ENCODE measurements at regions not wholly inside any gene's neighbourhood (a gene's known extent, or its start where the extent isn't known, plus 50 kb on each side); places are given as distances from the start of the nearest gene placed in this dataset.

DNA sequence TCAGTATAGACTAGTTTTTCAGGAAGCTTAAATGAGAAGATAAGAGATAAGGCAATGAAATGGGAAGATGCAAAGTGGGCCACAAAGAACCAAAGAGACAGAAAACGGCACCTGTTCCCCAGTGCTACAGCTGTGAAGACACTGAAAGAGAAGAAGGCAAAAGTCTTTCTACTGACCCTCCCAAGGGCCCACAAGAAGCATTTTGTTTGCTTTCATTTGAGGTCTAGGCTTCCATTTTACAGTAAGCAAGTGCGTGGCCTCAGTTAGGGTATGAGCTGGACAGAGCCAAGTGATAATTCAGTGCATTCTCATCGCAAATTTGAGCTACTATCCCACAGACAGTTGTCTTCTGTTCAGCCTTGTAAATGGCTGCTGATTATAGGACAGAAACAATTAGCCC lies 53.4 kb upstream of the STK17B start:
- no peak for DNase-seq

DNA sequence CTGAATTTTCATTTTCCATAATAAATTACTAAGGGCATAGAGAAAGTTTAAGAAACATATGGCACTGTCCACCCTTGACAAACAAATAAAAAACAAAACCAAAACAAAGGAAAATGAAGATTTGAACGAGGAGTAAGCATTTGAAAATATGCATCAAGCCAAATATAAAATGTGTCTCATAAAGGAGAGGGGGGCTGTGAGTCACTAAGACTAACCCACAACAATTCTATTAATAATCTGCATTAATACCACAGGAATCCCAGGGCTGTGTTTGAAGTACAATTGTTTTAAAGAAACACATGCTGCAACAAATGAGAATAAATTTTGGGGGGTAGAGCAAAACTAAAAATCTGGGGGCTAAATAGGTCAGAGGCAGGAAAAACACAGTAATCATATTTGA lies 53.8 kb upstream of the STK17B start:
- DNase-seq, result no peak

DNA sequence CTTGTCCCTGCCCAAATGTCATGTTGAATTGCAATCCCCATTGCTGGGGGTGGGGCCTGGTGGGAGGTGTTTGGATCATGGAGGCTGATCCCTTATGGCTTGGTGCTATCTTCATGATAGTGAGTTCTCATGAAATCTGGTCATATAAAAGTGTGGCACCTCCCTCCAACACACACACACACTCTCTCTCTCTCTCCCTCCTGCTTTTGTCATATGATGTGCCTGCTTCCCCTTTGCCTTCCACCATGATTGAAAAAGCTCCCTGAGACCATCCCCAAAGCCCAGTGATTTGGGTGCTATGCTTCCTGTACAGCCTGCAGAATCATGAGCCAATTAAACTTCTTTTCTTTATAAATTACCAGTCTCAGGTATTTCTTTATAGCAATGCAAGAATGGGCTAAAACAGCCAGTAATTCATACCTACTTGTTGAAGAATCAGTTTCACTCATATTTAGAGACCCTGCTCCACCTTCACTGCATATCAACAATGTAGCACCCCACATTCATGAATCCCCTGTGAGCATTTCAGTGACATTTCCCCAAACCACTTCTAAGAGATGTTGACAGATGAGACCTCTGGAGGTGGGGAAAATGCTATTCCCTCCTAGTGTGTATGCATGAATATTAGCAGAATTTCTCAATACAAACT lies 54.8 kb upstream of the STK17B start:
- no peak for DNase-seq

DNA sequence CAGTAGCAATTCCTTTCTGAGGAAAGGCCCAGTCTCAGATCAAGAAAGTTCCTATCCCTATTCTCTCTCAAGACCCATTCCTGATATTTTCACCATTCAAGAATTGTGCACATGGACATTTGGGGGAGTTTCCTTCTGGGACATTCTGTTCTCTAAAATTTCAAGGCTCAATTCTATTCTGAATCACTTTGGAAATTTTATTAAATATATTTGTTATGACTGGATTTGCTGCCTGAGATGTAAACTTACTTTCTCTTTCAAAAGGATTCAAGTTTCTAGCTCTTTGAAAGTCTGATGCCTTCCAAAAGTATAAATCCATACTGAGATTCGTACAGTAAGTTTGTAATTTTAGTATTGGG lies 55.3 kb upstream of the STK17B start:
- no peak for DNase-seq

DNA sequence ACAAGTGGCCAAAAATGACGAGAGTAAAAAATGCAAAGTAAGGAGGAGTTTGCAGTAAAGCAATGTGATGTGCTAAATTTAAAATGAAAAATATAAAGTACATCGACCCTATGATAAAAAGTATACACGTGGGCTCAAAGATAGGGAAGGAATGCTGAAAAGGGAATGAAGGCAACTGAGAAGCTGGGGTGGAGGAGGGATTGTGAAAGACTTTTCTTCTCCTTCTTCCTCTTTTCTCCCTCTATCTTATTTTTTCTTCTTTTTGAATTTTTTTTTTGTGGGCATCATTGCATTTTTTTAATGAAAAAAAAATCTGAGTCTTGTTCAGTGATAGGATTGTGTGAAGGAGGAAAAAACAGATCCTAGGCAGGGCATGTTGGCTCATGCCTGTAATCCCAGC lies 57.6 kb upstream of the STK17B start:
- DNase-seq, result no peak

DNA sequence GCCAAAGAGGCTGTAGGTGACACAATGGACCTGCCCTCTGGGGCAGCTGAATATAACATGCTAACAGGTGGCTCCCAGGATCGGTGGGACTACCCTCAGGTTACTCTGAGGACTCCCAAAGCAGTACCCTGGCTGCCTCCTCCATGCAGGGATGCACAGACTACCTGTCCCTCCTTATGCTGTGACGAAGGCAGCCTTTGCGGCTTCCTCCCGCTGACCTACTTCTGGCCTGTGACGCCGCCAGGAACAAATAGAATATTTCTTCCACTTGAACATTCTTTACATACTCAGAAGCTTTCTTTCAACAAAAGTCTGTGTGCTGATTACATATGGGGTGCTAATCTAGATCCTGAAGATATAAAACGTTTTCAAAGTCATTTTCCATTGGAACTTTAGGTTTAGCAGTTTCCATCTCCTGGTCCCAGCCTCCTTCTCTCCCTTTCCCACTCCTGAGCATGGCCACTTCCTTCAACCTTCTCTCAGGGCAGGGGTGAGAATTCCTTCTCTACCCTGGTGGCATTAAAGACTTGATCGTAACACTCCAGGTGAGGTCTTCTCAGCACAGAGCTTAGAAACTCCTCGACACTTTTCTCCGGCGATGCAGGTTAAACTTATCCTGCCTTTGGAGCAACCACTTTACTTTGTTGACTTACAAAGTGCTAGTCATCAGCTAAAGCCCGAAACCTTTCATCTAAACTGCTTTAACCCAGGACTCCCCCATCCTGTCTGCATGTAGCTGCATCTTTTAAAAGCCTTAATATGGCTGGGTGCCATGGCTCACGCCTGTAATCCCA lies 58.9 kb upstream of the STK17B start:
- DNase-seq, result no peak

DNA sequence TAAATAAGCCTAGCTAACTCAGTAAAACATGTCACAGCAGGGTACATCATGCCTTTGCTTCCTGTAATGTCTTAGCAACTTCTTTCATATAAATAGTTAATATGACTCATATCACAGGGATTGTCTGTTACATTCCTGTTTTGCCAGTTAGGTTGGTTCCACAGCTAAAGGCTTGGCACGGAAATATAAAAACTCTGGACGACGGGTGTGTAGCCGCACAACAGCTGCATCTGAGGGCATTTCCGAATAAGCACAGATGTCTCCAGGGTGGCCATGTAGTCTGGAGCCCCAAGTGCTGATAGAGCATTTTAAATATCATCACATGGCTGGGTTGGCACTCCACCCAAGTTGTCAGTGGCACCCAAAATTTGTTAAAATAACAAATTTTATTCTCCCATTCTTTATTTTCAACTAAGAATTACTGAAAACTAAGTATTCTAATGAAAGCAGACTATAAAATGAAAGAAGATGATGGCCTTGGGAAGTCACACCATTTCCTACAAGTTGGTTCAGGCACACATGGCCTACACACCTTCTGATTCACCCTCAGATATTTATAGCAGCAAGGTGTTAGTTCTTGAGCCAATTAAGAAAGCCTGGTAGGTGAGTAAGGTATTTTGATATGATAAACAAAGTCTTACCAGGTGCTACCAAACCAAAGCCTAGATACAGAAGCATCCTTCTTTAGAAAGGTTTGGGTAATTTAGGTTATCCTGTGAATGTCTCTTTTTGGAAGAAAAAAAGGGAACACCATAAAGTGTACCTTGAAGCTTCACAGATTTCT lies 61.8 kb upstream of the STK17B start:
- DNase-seq, result no peak

DNA sequence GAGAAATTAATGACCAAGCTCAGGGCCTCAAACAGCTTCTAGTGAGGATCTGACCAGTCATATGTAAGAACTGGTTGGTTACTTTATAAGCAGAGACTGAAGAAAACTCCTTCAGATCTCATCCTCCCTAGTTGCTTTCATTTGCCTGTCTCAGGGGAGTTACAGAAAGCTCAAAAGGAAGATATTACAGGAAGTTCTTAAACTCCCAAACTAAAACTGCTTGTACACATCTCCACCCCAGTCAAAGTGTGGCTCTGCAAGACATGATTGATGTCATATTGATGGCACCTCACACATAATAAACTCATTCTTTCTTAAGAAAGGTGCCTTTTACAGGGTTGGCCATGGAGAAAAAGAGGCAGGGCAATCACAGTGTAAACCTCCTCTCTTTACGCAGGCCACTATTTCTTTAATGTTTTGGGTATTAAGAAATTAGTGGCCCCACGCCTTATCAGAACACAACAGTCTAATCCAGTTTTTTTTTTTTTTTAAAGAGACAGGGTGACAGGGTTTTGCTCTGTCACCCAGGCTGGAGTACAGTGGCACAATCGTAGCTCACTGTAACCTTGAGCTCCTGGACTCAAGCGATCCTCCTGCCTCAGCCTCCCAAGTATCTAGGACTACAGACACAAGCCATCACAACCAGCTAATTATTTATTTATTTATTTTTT lies 62.6 kb upstream of the STK17B start:
- DNase-seq, result no peak

DNA sequence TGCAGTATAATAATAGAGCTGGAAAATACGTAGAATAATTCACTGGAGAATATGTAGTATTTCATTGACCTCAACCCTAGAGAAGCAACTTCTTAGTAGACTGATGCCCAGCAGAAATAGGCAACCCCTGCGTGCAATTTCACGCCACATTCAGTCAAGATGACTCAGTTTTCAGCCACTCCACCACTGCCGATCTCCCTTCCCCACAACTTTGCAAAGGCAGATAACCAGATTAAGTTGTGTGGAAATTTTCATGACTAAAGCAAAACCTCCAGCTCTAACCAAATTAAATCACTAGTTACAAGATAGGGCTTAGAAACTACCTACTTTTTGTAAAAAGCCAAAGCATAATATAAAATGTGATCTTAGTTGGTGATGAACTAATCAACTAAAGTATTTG lies 63.3 kb upstream of the STK17B start:
- no peak for DNase-seq

DNA sequence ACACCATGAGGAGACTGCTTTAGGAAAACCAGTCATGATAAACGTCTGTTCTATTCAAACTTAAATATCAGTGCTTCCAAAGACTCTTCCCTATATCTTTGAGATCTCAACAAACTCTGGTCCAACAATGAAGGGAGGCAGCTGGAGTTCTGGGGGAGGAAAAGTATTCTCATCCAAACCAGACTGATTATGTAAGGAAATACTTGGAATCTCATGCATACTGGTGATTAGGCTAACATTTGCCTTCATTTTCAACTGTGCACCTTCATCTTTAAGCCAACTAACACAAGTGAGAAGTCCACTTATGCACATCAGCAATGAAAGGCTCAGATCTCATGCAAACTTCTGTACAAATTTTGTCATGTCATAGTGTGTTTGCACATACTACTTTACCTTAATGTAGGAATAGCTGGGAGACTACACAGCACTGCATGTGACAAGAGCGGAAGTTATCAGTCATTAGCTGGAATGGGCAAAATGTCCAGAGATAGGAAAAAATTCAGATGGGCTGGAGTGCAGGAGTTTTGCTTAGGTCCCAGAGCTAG lies 67.5 kb upstream of the STK17B start:
- no peak for DNase-seq

DNA sequence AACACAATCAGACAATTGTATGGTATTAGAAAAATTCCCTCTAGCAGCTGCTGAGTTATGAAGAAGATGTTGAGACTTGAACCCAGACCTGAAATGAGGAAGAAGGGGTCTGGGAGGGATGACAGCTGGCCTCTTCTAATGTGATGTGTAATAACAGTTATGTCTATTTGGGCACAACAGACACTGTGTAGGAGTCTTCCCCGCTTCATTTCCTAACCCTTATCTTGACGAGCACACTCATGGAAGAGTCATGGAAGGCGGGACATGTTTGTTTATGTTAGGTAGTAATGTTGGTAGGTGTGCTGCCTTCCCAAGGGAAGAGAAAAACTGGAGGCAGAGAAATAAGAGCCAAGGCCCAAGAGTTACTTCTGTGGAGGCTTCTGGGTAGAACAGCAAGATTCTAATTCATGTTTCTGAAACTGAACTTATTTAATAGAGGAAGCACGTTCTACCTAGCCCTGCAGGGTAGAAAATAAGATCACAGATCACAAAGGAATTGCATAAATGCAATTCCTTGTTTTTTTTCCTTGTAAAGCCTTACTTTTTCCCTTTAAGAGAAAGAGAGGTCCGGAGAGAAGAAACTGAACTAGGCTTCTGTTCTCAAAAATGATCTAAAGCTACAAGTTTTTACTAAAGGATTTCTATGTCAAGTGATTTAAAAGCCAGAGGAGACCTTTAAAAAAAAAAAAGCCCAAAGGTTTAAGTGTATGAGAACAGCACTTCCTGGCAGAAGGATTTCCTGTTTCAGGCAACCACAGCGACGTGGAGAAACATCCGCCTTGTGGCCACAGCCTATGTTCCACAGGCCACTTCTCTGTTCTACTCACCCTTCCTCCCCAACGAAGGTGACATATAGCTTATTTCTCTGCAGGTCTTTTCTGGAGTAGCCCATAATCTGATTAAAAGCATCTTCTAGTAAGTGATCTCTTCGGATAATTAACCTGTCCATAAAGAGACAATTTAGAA lies 68.5 kb upstream of the STK17B start:
- DNase-seq, result no peak

DNA sequence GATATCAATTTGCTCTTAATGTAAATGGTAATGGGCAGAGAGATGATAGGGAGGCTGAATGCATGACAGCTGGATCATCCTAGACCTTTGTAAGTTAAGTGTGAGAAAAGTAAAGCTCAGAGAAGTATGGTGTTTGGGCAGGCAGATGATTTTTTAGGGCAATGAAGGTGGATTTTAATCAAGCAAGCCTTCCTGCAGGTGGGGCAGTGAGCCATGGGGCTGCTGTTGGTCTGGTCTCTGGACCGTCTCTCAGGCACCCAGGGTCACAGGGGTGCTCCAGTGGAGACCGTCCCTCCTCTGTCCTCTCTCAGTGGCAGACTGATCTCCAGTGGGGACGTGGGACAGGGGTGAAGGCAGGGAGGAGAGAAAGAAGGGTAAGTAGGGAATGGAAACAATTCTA lies 69.8 kb upstream of the STK17B start:
- DNase-seq, result no peak

DNA sequence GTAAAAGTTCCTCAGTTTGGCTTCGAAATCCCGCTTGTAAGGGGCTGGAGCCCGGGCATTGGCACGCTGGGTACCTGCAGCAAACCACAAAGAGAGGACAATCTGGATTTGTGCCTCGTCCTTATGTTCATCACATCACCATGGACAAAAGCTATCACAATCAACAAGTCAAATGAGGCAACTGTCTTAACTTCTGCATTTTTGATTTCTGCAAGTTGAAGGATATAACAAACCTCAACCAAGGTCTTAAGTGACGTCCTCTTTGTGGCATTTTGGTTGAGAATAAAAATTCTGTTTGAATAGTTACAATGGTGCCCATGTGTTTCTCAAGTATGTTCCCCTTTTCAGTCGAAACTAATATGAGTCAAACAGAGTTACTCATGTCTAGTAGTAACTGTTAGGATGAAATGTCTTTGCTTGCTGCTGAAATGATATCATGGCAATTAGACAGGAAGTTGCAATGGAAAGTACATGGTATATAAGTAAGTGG lies 70.8 kb upstream of the STK17B start:
- no peak for DNase-seq

DNA sequence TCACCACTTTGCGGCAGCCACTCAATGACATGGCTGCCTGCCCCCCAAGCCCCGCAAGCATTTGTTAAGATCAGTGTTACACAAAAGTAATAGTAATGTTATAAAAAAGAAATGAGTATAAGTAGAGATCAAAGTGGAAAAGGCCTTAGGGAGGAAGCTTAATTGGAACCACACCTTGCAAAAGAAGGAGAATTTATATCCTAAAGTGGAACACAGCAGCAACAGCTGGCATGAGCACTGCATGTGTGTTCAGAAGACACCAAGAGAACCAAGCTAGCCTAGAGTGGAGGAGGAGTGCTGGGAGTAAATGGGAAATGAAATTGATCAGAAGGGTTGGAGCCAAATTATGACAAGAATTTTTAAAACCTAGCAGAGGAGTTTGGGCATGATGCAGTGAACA lies 73.1 kb upstream of the STK17B start:
- no peak for DNase-seq

DNA sequence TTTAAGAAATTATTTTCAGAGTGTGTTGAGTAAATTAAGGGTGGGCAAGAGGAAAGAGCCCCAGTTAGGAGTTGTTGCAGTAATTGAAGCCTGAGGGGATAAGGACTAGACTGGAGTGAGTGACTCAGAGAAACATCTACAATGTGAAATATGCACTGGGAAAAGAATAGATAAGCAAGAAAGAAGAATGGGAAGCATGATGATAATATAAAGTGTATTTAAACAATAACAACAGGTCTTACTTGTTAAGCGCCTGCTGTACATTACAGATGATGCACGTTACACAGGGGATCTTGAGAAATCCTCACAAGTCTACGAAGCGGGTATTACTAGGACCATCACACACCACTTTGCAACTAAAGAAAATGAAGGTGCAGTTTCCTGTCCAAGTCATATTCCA lies 73.6 kb upstream of the STK17B start:
- no peak for DNase-seq

DNA sequence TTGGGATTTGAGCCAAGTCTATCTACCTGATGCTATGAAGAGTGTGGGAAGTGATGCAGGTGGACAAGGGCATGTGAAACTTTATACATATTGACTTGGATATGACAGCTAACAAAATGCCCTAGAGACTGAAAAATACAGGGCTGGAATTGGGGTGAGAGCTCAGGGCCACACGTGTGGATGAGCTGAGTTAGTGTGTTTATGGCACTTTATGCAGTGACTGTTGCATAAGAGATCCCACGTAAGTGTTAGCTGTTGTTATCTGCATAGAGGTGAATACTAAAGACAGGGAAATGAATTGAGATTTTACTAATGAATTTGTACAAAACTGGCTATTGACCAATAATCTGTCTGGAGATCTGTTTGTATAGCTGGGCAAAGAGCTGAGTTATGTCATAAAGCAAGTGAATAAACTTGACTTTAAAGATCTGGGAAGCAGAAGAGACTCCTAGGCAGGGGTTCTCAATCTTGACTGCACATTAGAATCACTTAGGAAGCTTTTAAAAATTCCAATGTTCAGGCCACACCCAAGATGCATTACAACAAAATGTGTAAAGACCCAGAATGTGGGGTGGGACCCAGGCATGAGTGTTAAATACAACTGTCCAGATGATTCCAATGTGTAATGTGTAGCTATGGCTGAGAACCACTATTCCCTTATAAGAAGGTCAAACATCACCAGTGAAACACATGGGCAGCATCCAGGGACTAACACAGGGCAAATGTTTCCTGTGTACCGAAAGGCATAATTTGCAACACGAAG lies 74.2 kb upstream of the STK17B start:
- DNase-seq, result no peak

DNA sequence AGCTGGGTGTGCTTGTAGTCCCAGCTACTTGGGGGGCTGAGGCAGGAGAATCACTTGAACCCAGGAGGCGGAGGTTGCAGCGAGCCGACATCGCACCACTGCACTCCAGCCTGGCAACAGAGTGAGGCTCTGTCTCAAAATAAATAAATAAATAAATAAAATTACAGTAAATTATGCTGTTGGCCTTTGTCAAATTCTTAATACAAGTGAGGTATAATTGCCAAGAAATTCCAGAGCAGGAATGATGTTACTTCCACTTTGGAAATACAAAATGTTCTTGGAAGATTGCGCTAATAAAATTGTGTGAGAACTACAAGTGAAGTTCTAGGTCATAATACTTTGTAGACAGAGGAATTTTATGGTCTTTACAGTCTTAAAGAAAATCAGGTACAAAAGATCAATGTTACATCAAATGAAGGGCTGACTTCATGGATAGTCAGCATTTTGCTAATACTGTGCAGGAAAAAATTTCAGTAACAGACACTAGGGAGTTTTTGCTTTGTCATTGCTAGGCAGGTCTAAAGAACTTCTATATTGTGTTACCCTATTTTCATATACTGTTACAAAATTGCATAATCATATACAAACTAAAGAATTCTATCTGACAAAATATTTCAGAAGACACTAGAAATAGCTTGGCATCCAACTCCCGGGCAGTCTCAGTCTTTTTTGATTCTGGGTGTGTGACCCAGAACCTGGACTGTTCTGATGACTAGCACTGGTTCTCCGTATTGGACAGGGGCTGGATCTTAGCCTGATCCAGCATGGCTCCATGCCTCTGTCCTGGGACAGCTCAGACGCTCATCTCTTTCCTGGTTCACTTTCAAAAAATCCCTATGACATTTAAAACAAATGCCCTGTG lies 76.0 kb upstream of the STK17B start:
- no peak for DNase-seq

DNA sequence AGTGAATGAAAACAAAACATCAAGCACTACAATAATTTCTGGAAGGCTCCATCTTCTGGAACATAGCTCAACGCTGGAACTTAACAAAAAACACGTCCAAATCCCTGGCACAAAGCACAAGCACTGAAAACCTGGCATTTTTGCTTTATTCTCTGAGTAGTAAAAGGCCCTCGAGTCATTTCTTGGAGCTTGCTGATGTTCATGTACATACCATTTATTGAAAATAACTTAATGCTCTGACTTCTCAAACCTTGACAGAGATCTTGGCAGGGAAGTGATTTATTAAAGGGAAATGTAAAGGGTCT lies 76.5 kb upstream of the STK17B start:
- DNase-seq, result no peak

DNA sequence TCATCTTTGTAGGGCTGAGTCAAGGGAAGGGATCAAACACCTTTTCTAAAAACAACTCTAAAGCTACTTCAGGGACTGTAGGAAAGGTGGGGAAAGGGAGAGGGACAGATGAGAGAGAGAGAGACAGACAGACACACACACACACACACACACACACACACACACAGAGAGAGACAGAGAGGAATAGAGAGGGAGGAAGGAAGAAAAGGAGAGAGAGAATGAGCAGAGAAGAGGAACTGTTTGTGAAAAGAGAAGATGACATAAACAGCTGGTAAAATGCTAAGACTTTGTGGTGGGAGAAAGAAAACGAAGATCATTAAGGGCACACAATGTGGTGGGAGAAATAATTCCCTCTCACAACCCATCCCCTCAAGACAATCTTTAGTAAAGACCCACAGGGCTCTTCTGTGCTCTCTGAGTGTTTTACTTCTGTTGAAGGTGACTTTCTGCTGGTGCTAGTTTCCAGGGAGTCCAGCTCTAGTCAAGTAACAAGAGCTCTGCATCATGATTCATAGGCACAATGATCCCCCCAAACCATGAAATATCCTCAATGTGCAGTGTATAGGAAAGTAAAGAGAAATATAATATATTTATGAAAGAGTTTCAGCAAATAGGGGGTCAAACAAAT lies 77.2 kb upstream of the STK17B start:
- DNase-seq, result no peak

DNA sequence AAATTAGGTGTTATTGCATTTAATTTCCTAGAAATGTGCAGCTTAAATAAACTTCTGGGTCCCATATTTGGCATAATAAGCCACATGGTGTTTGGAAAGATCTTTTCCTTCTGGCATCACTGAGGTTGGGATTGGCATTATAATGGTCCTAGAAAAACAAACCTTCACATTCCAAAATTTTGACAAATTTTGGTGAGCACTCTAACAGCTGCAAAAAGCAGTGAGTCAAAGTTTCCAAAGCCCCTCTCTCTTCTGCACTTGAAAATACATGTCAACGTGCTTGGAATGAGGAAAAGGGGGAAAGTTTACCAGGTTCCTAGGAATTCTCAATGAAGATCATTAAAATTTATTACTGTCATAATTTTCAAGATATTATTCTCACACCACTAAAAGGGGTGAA lies 77.8 kb upstream of the STK17B start:
- no peak for DNase-seq
